ENCODE measurements at regions not wholly inside any gene's neighbourhood (a gene's known extent, or its start where the extent isn't known, plus 50 kb on each side); places are given as distances from the start of the nearest gene placed in this dataset.

GRCh38 chr13:21757763-21758162 lies 86.9 kb downstream of the FGF9 start:
- Histone ChIP-seq H3K27ac (no peak overlapping the region), H3K4me3 (no peak overlapping the region), H3K4me1 (replicated peaks in 1 of 2) (no peaks in the 10 kb centered on the region)
- WGBS, 10 experiments: 0 to 100% (median 82%) methylated on average over 1 to 2 of the region's 2 CpGs; no CpG with 5 or more reads in 1 of the 10 experiments
- ATAC-seq (replicated peaks in 6 of 8): no peak
- in situ Hi-C loops (cut with MboI; ENCODE audit: low pct_unique_long_range_greater_than_20kb in 2 of 9, low sequenced_read_pairs in 9 of 9, unreplicated experiment in 9 of 9): loop anchor here in 1 of 9 experiments (25.0 kb wide), 1 partner anchor 105 kb away; no protein-coding TSS in a partner anchor

DNA sequence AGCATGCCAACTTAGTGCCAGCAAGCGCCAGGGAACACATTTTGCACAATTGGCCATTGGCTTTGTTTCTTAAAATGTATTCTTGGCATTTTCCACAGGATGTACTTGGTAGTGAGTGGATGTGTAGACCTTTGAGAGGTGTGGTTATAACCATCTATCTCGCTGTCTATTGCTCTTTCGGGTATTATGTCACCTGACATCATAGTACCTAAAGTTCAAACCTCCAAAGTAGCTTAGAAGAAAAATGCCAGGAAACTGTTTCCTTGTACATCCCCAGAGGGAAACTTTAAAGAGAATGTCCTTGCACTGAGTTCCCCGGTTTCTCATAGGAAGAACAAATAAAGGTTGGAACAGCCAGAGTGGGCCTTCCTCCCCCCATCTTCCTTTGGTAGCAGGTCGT lies 87.6 kb downstream of the FGF9 start:
- ATAC-seq (replicated peaks in 6 of 8): no peak
- Histone ChIP-seq H3K4me1 (replicated peaks in 1 of 2) (no peaks in the 10 kb centered on the region), H3K27ac (no peak overlapping the region), H3K4me3 (no peak overlapping the region)
- in situ Hi-C loops (cut with MboI; ENCODE audit: low pct_unique_long_range_greater_than_20kb in 2 of 9, low sequenced_read_pairs in 9 of 9, unreplicated experiment in 9 of 9): loop anchor here in 1 of 9 experiments (25.0 kb wide), 1 partner anchor 104 kb away; no protein-coding TSS in a partner anchor
- 0 to 100% (median 93%) methylated on average over 1 to 5 of the region's 5 CpGs; no CpG with 5 or more reads in 3 of the 10 experiments for WGBS, 10 experiments

DNA sequence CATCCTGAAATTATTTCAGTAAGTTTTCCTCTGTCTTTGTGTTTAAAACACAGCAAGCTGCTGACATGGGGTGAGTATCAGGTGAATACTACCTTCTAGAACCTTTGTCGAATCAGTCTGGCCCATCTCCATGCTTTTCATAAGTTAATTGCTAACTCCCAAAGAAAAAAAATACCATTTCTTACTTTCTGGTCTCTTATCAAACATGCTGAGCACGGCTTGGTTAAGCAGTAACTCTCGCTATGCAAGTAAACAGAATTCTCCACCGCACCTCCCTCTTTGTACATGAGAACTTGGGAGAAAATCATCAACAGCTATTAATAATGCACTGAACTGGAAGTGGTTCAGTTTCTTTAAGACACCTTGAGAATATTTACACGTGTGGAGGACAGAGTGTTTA lies 88.6 kb downstream of the FGF9 start:
- WGBS, 10 experiments: 25 to 100% (median 57%) methylated on average over 1 to 5 of the region's 5 CpGs; no CpG with 5 or more reads in 2 of the 10 experiments
- no peak for ATAC-seq (replicated peaks in 6 of 8)
- no peaks in the 10 kb centered on the region for H3K4me1 ChIP-seq (replicated peaks in 1 of 2)
- in situ Hi-C loops (cut with MboI; ENCODE audit: low pct_unique_long_range_greater_than_20kb in 2 of 9, low sequenced_read_pairs in 9 of 9, unreplicated experiment in 9 of 9): loop anchor here in 1 of 9 experiments (25.0 kb wide), 1 partner anchor 103 kb away; no protein-coding TSS in a partner anchor
- H3K27ac ChIP-seq: no peak overlapping the region
- no peak overlapping the region for H3K4me3 ChIP-seq

- in situ Hi-C loops (cut with MboI; ENCODE audit: low pct_unique_long_range_greater_than_20kb in 2 of 9, low sequenced_read_pairs in 9 of 9, unreplicated experiment in 9 of 9): loop anchor here in 1 of 9 experiments (25.0 kb wide), 1 partner anchor 102 kb away; no protein-coding TSS in a partner anchor
- Histone ChIP-seq H3K4me1 (replicated peaks in 1 of 2) (no peaks in the 10 kb centered on the region), H3K4me3 (no peak overlapping the region), H3K27ac (no peak overlapping the region)
- no peak for ATAC-seq (replicated peaks in 6 of 8)
- WGBS, 10 experiments: 19 to 78% (median 42%) methylated on average over 2 to 6 of the region's 6 CpGs; no CpG with 5 or more reads in 5 of the 10 experiments
Observed at GRCh38 chr13:21759911-21760310, 89.0 kb downstream of the FGF9 start.

- 22 to 95% (median 81%) methylated on average over 2 to 4 of the region's 5 CpGs for WGBS, 10 experiments
- in situ Hi-C loops (cut with MboI; ENCODE audit: low pct_unique_long_range_greater_than_20kb in 2 of 9, low sequenced_read_pairs in 9 of 9, unreplicated experiment in 9 of 9): loop anchor here in 1 of 9 experiments (25.0 kb wide), 1 partner anchor 101 kb away; no protein-coding TSS in a partner anchor
- no peak for ATAC-seq (replicated peaks in 6 of 8)
- no peaks in the 10 kb centered on the region for H3K4me1 ChIP-seq (replicated peaks in 1 of 2)
- H3K4me3 ChIP-seq: no peak overlapping the region
- H3K27ac ChIP-seq: no peak overlapping the region
Observed at GRCh38 chr13:21761770-21762169, 90.9 kb downstream of the FGF9 start.

- in situ Hi-C loops (cut with MboI; ENCODE audit: low pct_unique_long_range_greater_than_20kb in 2 of 9, low sequenced_read_pairs in 9 of 9, unreplicated experiment in 9 of 9): loop anchor here in 1 of 9 experiments (25.0 kb wide), 1 partner anchor 100 kb away; no protein-coding TSS in a partner anchor
- H3K4me1 ChIP-seq (replicated peaks in 1 of 2): no peaks in the 10 kb centered on the region
- no peak overlapping the region for H3K4me3 ChIP-seq
- H3K27ac ChIP-seq: no peak overlapping the region
- WGBS, 10 experiments: 42 to 97% (median 70%) methylated on average over 5 to 8 of the region's 8 CpGs; no CpG with 5 or more reads in 3 of the 10 experiments
- ATAC-seq (replicated peaks in 6 of 8): no peak
Observed at GRCh38 chr13:21762512-21762911, 91.6 kb downstream of the FGF9 start.

- 20 to 92% (median 65%) methylated on average over 2 to 8 of the region's 8 CpGs; no CpG with 5 or more reads in 2 of the 10 experiments for WGBS, 10 experiments
- in situ Hi-C loops (cut with MboI; ENCODE audit: low pct_unique_long_range_greater_than_20kb in 2 of 9, low sequenced_read_pairs in 9 of 9, unreplicated experiment in 9 of 9): loop anchor here in 1 of 9 experiments (25.0 kb wide), 1 partner anchor 95 kb away; no protein-coding TSS in a partner anchor
- H3K4me1 ChIP-seq (replicated peaks in 1 of 2): no peaks in the 10 kb centered on the region
- ATAC-seq (replicated peaks in 6 of 8): no peak
- H3K27ac ChIP-seq: no peak overlapping the region
- H3K4me3 ChIP-seq: no peak overlapping the region
Observed at GRCh38 chr13:21767032-21767431, 96.2 kb downstream of the FGF9 start.

DNA sequence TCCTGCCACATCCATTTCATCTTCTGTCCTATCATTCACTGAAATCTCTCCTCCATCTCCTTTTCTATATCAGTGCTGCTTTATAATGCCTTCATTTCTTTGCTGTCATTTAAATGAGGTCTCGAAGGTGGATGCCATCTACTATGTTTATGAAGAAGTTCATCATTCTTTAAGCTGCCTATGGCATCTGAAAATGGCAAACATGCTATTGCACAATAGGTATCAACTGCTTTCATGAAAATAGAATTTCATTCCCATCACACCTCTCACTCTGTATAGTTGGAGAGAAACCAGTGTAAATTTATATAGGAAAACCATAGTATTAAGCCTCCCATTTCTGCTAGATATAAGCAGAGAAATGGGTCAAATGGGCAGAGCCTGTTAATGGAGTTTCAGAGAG lies 100.2 kb downstream of the FGF9 start:
- 0 to 80% (median 43%) methylated on average over 1 of the region's 1 CpG; no CpG with 5 or more reads in 2 of the 10 experiments for WGBS, 10 experiments
- Histone ChIP-seq H3K4me3 (no peak overlapping the region), H3K4me1 (replicated peaks in 1 of 2) (no peaks in the 10 kb centered on the region), H3K27ac (no peak overlapping the region)
- no peak for ATAC-seq (replicated peaks in 6 of 8)
- in situ Hi-C loops (cut with MboI; ENCODE audit: low pct_unique_long_range_greater_than_20kb in 2 of 9, low sequenced_read_pairs in 9 of 9, unreplicated experiment in 9 of 9): loop anchor here in 1 of 9 experiments (25.0 kb wide), 1 partner anchor 91 kb away; no protein-coding TSS in a partner anchor

- no peak for ATAC-seq (replicated peaks in 6 of 8)
- Histone ChIP-seq H3K4me1 (replicated peaks in 1 of 2) (no peaks in the 10 kb centered on the region), H3K4me3 (no peak overlapping the region), H3K27ac (no peak overlapping the region)
- in situ Hi-C loops (cut with MboI; ENCODE audit: low pct_unique_long_range_greater_than_20kb in 2 of 9, low sequenced_read_pairs in 9 of 9, unreplicated experiment in 9 of 9): no loop called here
- WGBS, 10 experiments: 0 to 100% (median 75%) methylated on average over 1 of the region's 1 CpG; no CpG with 5 or more reads in 3 of the 10 experiments
Observed at GRCh38 chr13:21777166-21777565, 106.3 kb downstream of the FGF9 start.

GRCh38 chr13:21777813-21778212 lies 106.9 kb downstream of the FGF9 start:
- H3K4me3 ChIP-seq: no peak overlapping the region
- no peak for ATAC-seq (replicated peaks in 6 of 8)
- in situ Hi-C loops (cut with MboI; ENCODE audit: low pct_unique_long_range_greater_than_20kb in 2 of 9, low sequenced_read_pairs in 9 of 9, unreplicated experiment in 9 of 9): no loop called here
- H3K4me1 ChIP-seq (replicated peaks in 1 of 2): no peaks in the 10 kb centered on the region
- WGBS, 10 experiments: 17 to 100% (median 82%) methylated on average over 1 to 3 of the region's 3 CpGs
- H3K27ac ChIP-seq: no peak overlapping the region

DNA sequence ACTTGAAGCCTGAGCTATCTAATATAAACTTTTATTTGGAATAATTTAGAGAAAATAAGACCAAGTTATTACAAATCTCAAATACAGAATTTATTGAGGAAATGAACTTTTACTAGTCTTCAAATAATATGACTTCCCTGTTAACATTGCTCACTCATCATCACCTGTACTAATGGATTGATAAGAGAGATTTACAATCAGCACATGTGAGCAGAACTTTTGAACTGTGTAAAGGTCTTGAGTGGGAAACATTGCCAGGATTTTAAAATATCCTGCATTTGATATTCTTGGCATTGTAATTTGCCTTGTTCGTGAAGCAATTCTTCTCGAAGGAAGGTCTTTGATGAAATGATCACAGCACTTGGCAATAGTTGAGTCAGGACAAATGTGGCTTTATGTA lies 111.9 kb downstream of the FGF9 start:
- 0 to 100% (median 71%) methylated on average over 2 of the region's 2 CpGs; no CpG with 5 or more reads in 1 of the 10 experiments for WGBS, 10 experiments
- no peak overlapping the region for H3K27ac ChIP-seq
- no peak overlapping the region for H3K4me3 ChIP-seq
- no peaks in the 10 kb centered on the region for H3K4me1 ChIP-seq (replicated peaks in 1 of 2)
- ATAC-seq (replicated peaks in 6 of 8): no peak
- in situ Hi-C loops (cut with MboI; ENCODE audit: low pct_unique_long_range_greater_than_20kb in 2 of 9, low sequenced_read_pairs in 9 of 9, unreplicated experiment in 9 of 9): no loop called here

GRCh38 chr13:21785990-21786389 lies 115.1 kb downstream of the FGF9 start:
- Histone ChIP-seq H3K27ac (no peak overlapping the region), H3K4me1 (replicated peaks in 1 of 2) (no peaks in the 10 kb centered on the region), H3K4me3 (no peak overlapping the region)
- 5 to 100% (median 88%) methylated on average over 1 to 2 of the region's 2 CpGs for WGBS, 10 experiments
- in situ Hi-C loops (cut with MboI; ENCODE audit: low pct_unique_long_range_greater_than_20kb in 2 of 9, low sequenced_read_pairs in 9 of 9, unreplicated experiment in 9 of 9): no loop called here
- ATAC-seq (replicated peaks in 6 of 8): no peak

DNA sequence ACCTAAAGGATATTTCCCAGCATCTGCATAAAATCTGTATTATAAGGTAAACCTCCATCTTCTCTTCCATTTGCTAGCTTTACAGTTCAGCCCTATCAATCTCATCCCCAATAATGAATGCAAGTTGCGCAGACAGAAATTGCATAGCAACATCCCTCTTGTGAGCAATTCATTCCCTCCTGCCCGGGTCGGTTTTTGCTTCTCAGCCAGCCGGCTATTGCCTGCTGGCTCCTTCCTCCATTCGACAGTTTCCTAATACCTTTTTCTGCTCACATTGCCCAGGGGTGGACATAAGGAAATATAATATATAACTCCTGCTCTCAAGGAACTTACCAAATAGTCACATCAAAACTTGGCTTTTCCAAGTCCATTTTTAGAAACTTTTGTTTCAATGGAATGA lies 125.2 kb downstream of the FGF9 start:
- in situ Hi-C loops (cut with MboI; ENCODE audit: low pct_unique_long_range_greater_than_20kb in 2 of 9, low sequenced_read_pairs in 9 of 9, unreplicated experiment in 9 of 9): no loop called here

More for the DNA sequence above, 125.2 kb downstream of the FGF9 start:
- WGBS, 10 experiments: 0 to 100% (median 21%) methylated on average over 1 to 5 of the region's 5 CpGs; no CpG with 5 or more reads in 1 of the 10 experiments
- Histone ChIP-seq H3K27ac (peak overlapping the region; percentile 67 to 69), H3K4me1 (replicated peaks in 1 of 2) (peaks cover 24 to 33% of the 10 kb centered on the region in 2 donors), H3K4me3 (no peak overlapping the region)
- peak in 5 of 8 experiments; percentile 34 to 61 (median 42) for ATAC-seq (replicated peaks in 6 of 8)

Measured in motor neuron (in vitro differentiated cells).